Neural cell (in vitro differentiated cells): ENCODE measurements at regions not wholly inside any gene's neighbourhood (a gene's known extent, or its start where the extent isn't known, plus 50 kb on each side); places are given as distances from the start of the nearest gene placed in this dataset.

ENCODE experiments used
- EZH2 ChIP-seq: fragments of 200-600, 300-800 bp; shearing (Covaris generic), sonication (generic); IDR thresholded peaks from 2 replicates; pipeline ENCODE4 v1.6.1; 2014; ENCODE audit warnings: antibody characterized with exemption, low read length, borderline replicate concordance, mild to moderate bottlenecking; ENCODE audit not compliant: insufficient read depth, poor library complexity, severe bottlenecking
- POLR2AphosphoS5 ChIP-seq: IDR thresholded peaks from 2 replicates; pipeline ENCODE4 v1.6.1; 2012
- RAD21 ChIP-seq: fragments of 450-650 bp; conservative IDR thresholded peaks from 2 replicates; pipeline ENCODE4 v1.6.1; 2014; ENCODE audit warnings: antibody characterized with exemption, mild to moderate bottlenecking, moderate library complexity
- TF ChIP-seq, protein P1 (sequence below): fragments of 450-650 bp; IDR thresholded peaks from 2 replicates; pipeline ENCODE4 v1.5.1; 2014; ENCODE audit warnings: antibody characterized with exemption, mild to moderate bottlenecking, moderate library complexity; ENCODE audit not compliant: poor library complexity, severe bottlenecking
- TF ChIP-seq, protein P2 (sequence below): IDR thresholded peaks from 2 replicates; pipeline ENCODE4 v1.6.1; 2012; ENCODE audit warnings: borderline replicate concordance

DNA sequence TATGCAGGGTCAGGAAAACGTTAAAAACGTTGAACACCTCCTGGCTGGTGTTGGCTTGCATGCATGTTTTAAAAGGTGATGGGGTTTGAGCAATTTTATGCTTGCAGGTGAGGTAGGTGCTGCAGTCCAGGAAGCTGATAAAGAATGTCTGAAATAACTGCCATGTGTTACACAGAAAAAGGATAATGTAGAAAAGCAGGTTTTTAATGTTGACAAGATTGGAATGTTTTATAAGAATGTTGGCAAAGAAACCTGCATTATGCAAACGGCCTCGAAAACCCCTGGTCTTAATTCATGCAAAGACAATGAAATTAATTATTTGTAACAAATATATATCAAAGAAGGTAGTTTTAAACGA is 723.7 kb upstream of the AGA start:
- TF ChIP-seq, protein P1, sequence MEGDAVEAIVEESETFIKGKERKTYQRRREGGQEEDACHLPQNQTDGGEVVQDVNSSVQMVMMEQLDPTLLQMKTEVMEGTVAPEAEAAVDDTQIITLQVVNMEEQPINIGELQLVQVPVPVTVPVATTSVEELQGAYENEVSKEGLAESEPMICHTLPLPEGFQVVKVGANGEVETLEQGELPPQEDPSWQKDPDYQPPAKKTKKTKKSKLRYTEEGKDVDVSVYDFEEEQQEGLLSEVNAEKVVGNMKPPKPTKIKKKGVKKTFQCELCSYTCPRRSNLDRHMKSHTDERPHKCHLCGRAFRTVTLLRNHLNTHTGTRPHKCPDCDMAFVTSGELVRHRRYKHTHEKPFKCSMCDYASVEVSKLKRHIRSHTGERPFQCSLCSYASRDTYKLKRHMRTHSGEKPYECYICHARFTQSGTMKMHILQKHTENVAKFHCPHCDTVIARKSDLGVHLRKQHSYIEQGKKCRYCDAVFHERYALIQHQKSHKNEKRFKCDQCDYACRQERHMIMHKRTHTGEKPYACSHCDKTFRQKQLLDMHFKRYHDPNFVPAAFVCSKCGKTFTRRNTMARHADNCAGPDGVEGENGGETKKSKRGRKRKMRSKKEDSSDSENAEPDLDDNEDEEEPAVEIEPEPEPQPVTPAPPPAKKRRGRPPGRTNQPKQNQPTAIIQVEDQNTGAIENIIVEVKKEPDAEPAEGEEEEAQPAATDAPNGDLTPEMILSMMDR, result no peak
- TF ChIP-seq, protein P2, sequence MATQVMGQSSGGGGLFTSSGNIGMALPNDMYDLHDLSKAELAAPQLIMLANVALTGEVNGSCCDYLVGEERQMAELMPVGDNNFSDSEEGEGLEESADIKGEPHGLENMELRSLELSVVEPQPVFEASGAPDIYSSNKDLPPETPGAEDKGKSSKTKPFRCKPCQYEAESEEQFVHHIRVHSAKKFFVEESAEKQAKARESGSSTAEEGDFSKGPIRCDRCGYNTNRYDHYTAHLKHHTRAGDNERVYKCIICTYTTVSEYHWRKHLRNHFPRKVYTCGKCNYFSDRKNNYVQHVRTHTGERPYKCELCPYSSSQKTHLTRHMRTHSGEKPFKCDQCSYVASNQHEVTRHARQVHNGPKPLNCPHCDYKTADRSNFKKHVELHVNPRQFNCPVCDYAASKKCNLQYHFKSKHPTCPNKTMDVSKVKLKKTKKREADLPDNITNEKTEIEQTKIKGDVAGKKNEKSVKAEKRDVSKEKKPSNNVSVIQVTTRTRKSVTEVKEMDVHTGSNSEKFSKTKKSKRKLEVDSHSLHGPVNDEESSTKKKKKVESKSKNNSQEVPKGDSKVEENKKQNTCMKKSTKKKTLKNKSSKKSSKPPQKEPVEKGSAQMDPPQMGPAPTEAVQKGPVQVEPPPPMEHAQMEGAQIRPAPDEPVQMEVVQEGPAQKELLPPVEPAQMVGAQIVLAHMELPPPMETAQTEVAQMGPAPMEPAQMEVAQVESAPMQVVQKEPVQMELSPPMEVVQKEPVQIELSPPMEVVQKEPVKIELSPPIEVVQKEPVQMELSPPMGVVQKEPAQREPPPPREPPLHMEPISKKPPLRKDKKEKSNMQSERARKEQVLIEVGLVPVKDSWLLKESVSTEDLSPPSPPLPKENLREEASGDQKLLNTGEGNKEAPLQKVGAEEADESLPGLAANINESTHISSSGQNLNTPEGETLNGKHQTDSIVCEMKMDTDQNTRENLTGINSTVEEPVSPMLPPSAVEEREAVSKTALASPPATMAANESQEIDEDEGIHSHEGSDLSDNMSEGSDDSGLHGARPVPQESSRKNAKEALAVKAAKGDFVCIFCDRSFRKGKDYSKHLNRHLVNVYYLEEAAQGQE, result no peak
- TF ChIP-seq POLR2AphosphoS5 (no peak), EZH2 (no peak), RAD21 (no peak)
